ENCODE measurements at regions not wholly inside any gene's neighbourhood (a gene's known extent, or its start where the extent isn't known, plus 50 kb on each side); places are given as distances from the start of the nearest gene placed in this dataset.
"Not testable (repeated sequence)": the region's sequence is repeated elsewhere in the genome, so short reads cannot be mapped to it uniquely, and the experiment has no call there.

GRCh38 chr1:234911787-234912186, 216.8 kb downstream of the TOMM20 start:
- H3K4me3 ChIP-seq (replicated peaks; ENCODE audit: low read depth, low read length) = no peak overlapping the region
- no peak for DNase-seq (ENCODE audit: low read depth)
- no peak for TF ChIP-seq CTCF (IDR thresholded peaks at IDR 0.05; ENCODE audit: low read length, missing control alignments)

GRCh38 chr1:234911136-234911535, 217.5 kb downstream of the TOMM20 start:
- not testable (repeated sequence) for H3K4me3 ChIP-seq (replicated peaks; ENCODE audit: low read depth, low read length); DNase-seq (ENCODE audit: low read depth)

GRCh38 chr1:234909851-234910250, 218.8 kb downstream of the TOMM20 start:
- DNase-seq (ENCODE audit: low read depth) = no peak
- no peak for TF ChIP-seq CTCF (IDR thresholded peaks at IDR 0.05; ENCODE audit: low read length, missing control alignments)
- H3K4me3 ChIP-seq (replicated peaks; ENCODE audit: low read depth, low read length) = no peak overlapping the region

- no peak for TF ChIP-seq CTCF (IDR thresholded peaks at IDR 0.05; ENCODE audit: low read length, missing control alignments)
- DNase-seq (ENCODE audit: low read depth) = no peak
- H3K4me3 ChIP-seq (replicated peaks; ENCODE audit: low read depth, low read length) = no peak overlapping the region
These were observed 219.3 kb downstream of the TOMM20 start for GRCh38 chr1:234909307-234909810.

- no peak for DNase-seq (ENCODE audit: low read depth)
- no peak for TF ChIP-seq CTCF (IDR thresholded peaks at IDR 0.05; ENCODE audit: low read length, missing control alignments)
- H3K4me3 ChIP-seq (replicated peaks; ENCODE audit: low read depth, low read length) = no peak overlapping the region
These were observed 220.1 kb downstream of the TOMM20 start for GRCh38 chr1:234908571-234908970.

- no peak overlapping the region for H3K4me3 ChIP-seq (replicated peaks; ENCODE audit: low read depth, low read length)
- no peak for TF ChIP-seq CTCF (IDR thresholded peaks at IDR 0.05; ENCODE audit: low read length, missing control alignments)
- DNase-seq (ENCODE audit: low read depth) = peak; percentile 60
These were observed 220.7 kb downstream of the TOMM20 start for GRCh38 chr1:234907940-234908405.

- H3K4me3 ChIP-seq (replicated peaks; ENCODE audit: low read depth, low read length) = no peak overlapping the region
- no peak for TF ChIP-seq CTCF (IDR thresholded peaks at IDR 0.05; ENCODE audit: low read length, missing control alignments)
- DNase-seq (ENCODE audit: low read depth) = no peak
These were observed 221.3 kb downstream of the TOMM20 start for GRCh38 chr1:234907208-234907939.
